ENCODE measurements at regions not wholly inside any gene's neighbourhood (a gene's known extent, or its start where the extent isn't known, plus 50 kb on each side); places are given as distances from the start of the nearest gene placed in this dataset.

GRCh38 chr21:35222541-35222941, 173.4 kb upstream of the RUNX1 start:
- no peak for TF ChIP-seq CTCF (IDR thresholded peaks at IDR 0.05; ENCODE audit: insufficient read depth, low read depth, low read length)
- no peak overlapping the region for H3K4me3 ChIP-seq (ENCODE audit: low read depth, low read length)
- DNase-seq (ENCODE audit: low read depth): no peak

- TF ChIP-seq CTCF (IDR thresholded peaks at IDR 0.05; ENCODE audit: insufficient read depth, low read depth, low read length): no peak
- no peak overlapping the region for H3K4me3 ChIP-seq (ENCODE audit: low read depth, low read length)
- DNase-seq (ENCODE audit: low read depth): no peak
Observed at GRCh38 chr21:35222021-35222420, 172.9 kb upstream of the RUNX1 start.

DNA sequence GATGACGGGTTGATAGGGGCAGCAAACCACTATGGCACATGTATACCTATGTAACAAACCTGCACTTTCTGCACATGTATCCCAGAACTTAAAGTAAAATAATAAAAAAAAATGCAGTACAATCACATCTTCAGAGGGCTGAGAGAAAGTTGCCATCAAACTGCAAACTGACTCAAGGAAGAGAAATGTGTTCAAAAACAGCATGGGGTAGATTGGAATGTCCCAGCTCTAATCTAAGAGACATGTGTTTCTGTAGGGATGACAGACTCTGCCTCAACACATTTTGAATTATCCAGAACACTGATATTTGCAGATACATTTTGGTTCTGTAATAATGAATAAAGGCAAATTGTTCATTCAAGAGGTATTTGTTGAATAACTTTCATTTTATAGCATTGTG, 171.2 kb upstream of the RUNX1 start:
- no peak overlapping the region for H3K4me3 ChIP-seq (ENCODE audit: low read depth, low read length)
- no peak for TF ChIP-seq CTCF (IDR thresholded peaks at IDR 0.05; ENCODE audit: insufficient read depth, low read depth, low read length)
- no peak for DNase-seq (ENCODE audit: low read depth)

DNA sequence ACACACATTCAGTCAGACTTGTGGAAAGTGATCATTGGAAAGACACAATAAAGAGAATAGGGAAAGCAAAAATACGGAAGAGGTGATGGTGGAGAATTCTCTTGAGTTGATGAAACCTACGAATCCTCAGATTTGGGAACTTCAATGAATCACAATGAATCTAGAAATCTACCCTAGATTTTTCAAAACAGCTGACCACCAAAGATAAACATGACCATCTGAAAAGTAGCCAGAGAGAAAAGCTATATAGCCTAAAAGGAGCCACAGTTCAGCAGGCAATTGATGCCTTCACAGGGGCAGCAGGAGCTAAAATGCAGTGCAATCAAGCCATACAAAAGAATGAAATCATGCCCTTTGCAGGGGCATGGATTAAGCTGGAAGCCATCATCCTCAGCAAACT, 170.6 kb upstream of the RUNX1 start:
- no peak for DNase-seq (ENCODE audit: low read depth)
- TF ChIP-seq CTCF (IDR thresholded peaks at IDR 0.05; ENCODE audit: insufficient read depth, low read depth, low read length): no peak
- H3K4me3 ChIP-seq (ENCODE audit: low read depth, low read length): no peak overlapping the region

GRCh38 chr21:35219291-35219690, 170.2 kb upstream of the RUNX1 start:
- H3K4me3 ChIP-seq (ENCODE audit: low read depth, low read length): no peak overlapping the region
- no peak for DNase-seq (ENCODE audit: low read depth)
- no peak for TF ChIP-seq CTCF (IDR thresholded peaks at IDR 0.05; ENCODE audit: insufficient read depth, low read depth, low read length)

DNA sequence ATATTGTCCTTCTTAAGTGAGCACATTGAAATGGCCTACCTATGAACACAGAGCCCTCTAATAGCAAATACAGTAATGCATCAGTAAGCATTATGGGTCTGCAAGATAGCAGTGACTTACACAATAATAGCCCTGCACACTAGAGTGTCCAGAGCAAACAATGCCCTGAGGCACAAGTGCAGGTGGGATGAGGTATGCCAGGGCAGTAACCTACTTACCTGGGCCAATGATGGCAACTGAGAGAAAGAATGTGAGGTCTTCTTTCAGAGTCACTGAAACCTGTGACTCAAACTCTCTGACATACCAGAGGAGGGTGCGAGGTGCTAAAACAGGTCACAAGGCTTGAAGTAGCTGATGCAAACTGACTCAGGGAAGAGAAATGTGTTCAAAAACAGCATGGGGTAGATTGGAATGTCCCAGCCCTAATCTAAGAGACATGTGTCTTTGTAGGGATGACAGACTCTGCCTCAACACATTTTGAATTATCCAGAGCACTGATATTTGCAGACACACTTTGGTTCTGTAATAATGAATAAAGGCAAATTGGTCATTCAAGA, 168.5 kb upstream of the RUNX1 start:
- TF ChIP-seq CTCF (IDR thresholded peaks at IDR 0.05; ENCODE audit: insufficient read depth, low read depth, low read length): no peak
- H3K4me3 ChIP-seq (ENCODE audit: low read depth, low read length): no peak overlapping the region
- DNase-seq (ENCODE audit: low read depth): peak; percentile 67

GRCh38 chr21:35216996-35217395, 167.9 kb upstream of the RUNX1 start:
- no peak for DNase-seq (ENCODE audit: low read depth)
- H3K4me3 ChIP-seq (ENCODE audit: low read depth, low read length): no peak overlapping the region
- no peak for TF ChIP-seq CTCF (IDR thresholded peaks at IDR 0.05; ENCODE audit: insufficient read depth, low read depth, low read length)

Measured in fibroblast of villous mesenchyme (primary cell).